ENCODE measurements at regions not wholly inside any gene's neighbourhood (a gene's known extent, or its start where the extent isn't known, plus 50 kb on each side); places are given as distances from the start of the nearest gene placed in this dataset.
"Not testable (repeated sequence)": the region's sequence is repeated elsewhere in the genome, so short reads cannot be mapped to it uniquely, and the experiment has no call there.

- no peak for DNase-seq (ENCODE audit: low spot score in 2 of 2)
- no peak overlapping the region for H3K4me3 ChIP-seq (ENCODE audit: low read depth, poor library complexity, severe bottlenecking)
- WGBS, 2 donors = 89 to 91% methylated on average over 4 to 5 of the region's 5 CpGs
- intact Hi-C loops (cut with DNase I; ENCODE audit: low total_unique reads) = no loop called here
- no peak for TF ChIP-seq CTCF (IDR thresholded peaks at IDR 0.05)
- TF ChIP-seq POLR2A (IDR thresholded peaks at IDR 0.05) = no peak
Observed at GRCh38 chr4:52420330-52420729, 238.8 kb downstream of the USP46 start.

- intact Hi-C loops (cut with DNase I; ENCODE audit: low total_unique reads) = no loop called here
- no peak overlapping the region for H3K4me3 ChIP-seq (ENCODE audit: low read depth, poor library complexity, severe bottlenecking)
- TF ChIP-seq CTCF (IDR thresholded peaks at IDR 0.05) (no peak), POLR2A (IDR thresholded peaks at IDR 0.05) (no peak)
- no peak for DNase-seq (ENCODE audit: low spot score in 2 of 2)
Observed at GRCh38 chr4:52421811-52422213, 237.3 kb downstream of the USP46 start.

GRCh38 chr4:52423967-52424366 is 235.1 kb downstream of the USP46 start:
- no peak overlapping the region for H3K4me3 ChIP-seq (ENCODE audit: low read depth, poor library complexity, severe bottlenecking)
- WGBS, 2 donors = 73 to 79% methylated on average over 4 of the region's 4 CpGs
- DNase-seq (ENCODE audit: low spot score in 2 of 2) = no peak
- no peak for TF ChIP-seq CTCF (IDR thresholded peaks at IDR 0.05)
- TF ChIP-seq POLR2A (IDR thresholded peaks at IDR 0.05) = no peak
- intact Hi-C loops (cut with DNase I; ENCODE audit: low total_unique reads) = no loop called here

- 41 to 51% methylated on average over 3 of the region's 3 CpGs for WGBS, 2 donors
- DNase-seq (ENCODE audit: low spot score in 2 of 2) = no peak
- TF ChIP-seq POLR2A (IDR thresholded peaks at IDR 0.05) (no peak), CTCF (IDR thresholded peaks at IDR 0.05) (no peak)
- intact Hi-C loops (cut with DNase I; ENCODE audit: low total_unique reads) = no loop called here
- H3K4me3 ChIP-seq (ENCODE audit: low read depth, poor library complexity, severe bottlenecking) = no peak overlapping the region
Observed at GRCh38 chr4:52425751-52426326, 233.3 kb downstream of the USP46 start.

- no peak for TF ChIP-seq CTCF (IDR thresholded peaks at IDR 0.05)
- TF ChIP-seq POLR2A (IDR thresholded peaks at IDR 0.05) = no peak
- intact Hi-C loops (cut with DNase I; ENCODE audit: low total_unique reads) = no loop called here
- DNase-seq (ENCODE audit: low spot score in 2 of 2) = no peak
- no peak overlapping the region for H3K4me3 ChIP-seq (ENCODE audit: low read depth, poor library complexity, severe bottlenecking)
Observed at GRCh38 chr4:52431410-52431809, 227.7 kb downstream of the USP46 start.

GRCh38 chr4:52431869-52432268 is 227.2 kb downstream of the USP46 start:
- intact Hi-C loops (cut with DNase I; ENCODE audit: low total_unique reads) = no loop called here

GRCh38 chr4:52442524-52442923 is 216.6 kb downstream of the USP46 start:
- WGBS, 2 donors = 83 to 93% methylated on average over 1 of the region's 1 CpG

More at GRCh38 chr4:52431869-52432268, 227.2 kb downstream of the USP46 start:
- no peak for TF ChIP-seq CTCF (IDR thresholded peaks at IDR 0.05)
- no peak for TF ChIP-seq POLR2A (IDR thresholded peaks at IDR 0.05)
- no peak for DNase-seq (ENCODE audit: low spot score in 2 of 2)
- WGBS, 2 donors = 80 to 82% methylated on average over 4 of the region's 4 CpGs
- no peak overlapping the region for H3K4me3 ChIP-seq (ENCODE audit: low read depth, poor library complexity, severe bottlenecking)

More at GRCh38 chr4:52442524-52442923, 216.6 kb downstream of the USP46 start:
- DNase-seq (ENCODE audit: low spot score in 2 of 2); intact Hi-C loops (cut with DNase I; ENCODE audit: low total_unique reads); H3K4me3 ChIP-seq (ENCODE audit: low read depth, poor library complexity, severe bottlenecking): not testable (repeated sequence)
